ENCODE measurements at regions not wholly inside any gene's neighbourhood (a gene's known extent, or its start where the extent isn't known, plus 50 kb on each side); places are given as distances from the start of the nearest gene placed in this dataset.

GRCh38 chr1:5264476-5264875, 610.1 kb downstream of the AJAP1 start:
- DNase-seq, result no peak

GRCh38 chr1:5256793-5257192, 602.4 kb downstream of the AJAP1 start:
- no peak for DNase-seq

GRCh38 chr1:5254975-5255374, 600.6 kb downstream of the AJAP1 start:
- no peak for DNase-seq

GRCh38 chr1:5254131-5254725, 599.8 kb downstream of the AJAP1 start:
- no peak for DNase-seq

GRCh38 chr1:5253036-5253435, 598.6 kb downstream of the AJAP1 start:
- no peak for DNase-seq

GRCh38 chr1:5250336-5250735, 595.9 kb downstream of the AJAP1 start:
- no peak for DNase-seq

- DNase-seq, result no peak
Observed at GRCh38 chr1:5245348-5245747, 590.9 kb downstream of the AJAP1 start.

GRCh38 chr1:5244631-5245285, 590.3 kb downstream of the AJAP1 start:
- DNase-seq, result no peak

GRCh38 chr1:5242850-5243249, 588.4 kb downstream of the AJAP1 start:
- DNase-seq, result no peak

- no peak for DNase-seq
Observed at GRCh38 chr1:5239911-5240310, 585.5 kb downstream of the AJAP1 start.

- no peak for DNase-seq
Observed at GRCh38 chr1:5238351-5239130, 584.1 kb downstream of the AJAP1 start.

- no peak for DNase-seq
Observed at GRCh38 chr1:5235355-5235899, 581.0 kb downstream of the AJAP1 start.

GRCh38 chr1:5232537-5232936, 578.1 kb downstream of the AJAP1 start:
- no peak for DNase-seq

- DNase-seq, result no peak
Observed at GRCh38 chr1:5231541-5232315, 577.3 kb downstream of the AJAP1 start.

- no peak for DNase-seq
Observed at GRCh38 chr1:5227114-5227513, 572.7 kb downstream of the AJAP1 start.

- no peak for DNase-seq
Observed at GRCh38 chr1:5225707-5226704, 571.6 kb downstream of the AJAP1 start.

GRCh38 chr1:5223206-5223605, 568.8 kb downstream of the AJAP1 start:
- no peak for DNase-seq

- no peak for DNase-seq
Observed at GRCh38 chr1:5222626-5223025, 568.2 kb downstream of the AJAP1 start.

- no peak for DNase-seq
Observed at GRCh38 chr1:5221451-5221850, 567.0 kb downstream of the AJAP1 start.

GRCh38 chr1:5220821-5221220, 566.4 kb downstream of the AJAP1 start:
- no peak for DNase-seq

GRCh38 chr1:5220421-5220820, 566.0 kb downstream of the AJAP1 start:
- no peak for DNase-seq

- DNase-seq, result no peak
Observed at GRCh38 chr1:5200006-5200405, 545.6 kb downstream of the AJAP1 start.
